Activated CD4-positive, alpha-beta memory T cell treated with anti-CD3 and anti-CD28 coated beads, Interleukin-2, amount 10 ng/mL, durations not matched to agents 7 days and 5 days (primary cell): ENCODE measurements at regions not wholly inside any gene's neighbourhood (a gene's known extent, or its start where the extent isn't known, plus 50 kb on each side); places are given as distances from the start of the nearest gene placed in this dataset.

ENCODE experiments used
- CTCF ChIA-PET: fragments of 350-600 bp; sonication (Branson Sonifier 250); formaldehyde crosslinking; loops from one replicate; lab custom pipeline; 2021; ENCODE audit warnings: antibody characterized with exemption, inconsistent platforms; lab: Charles Lee
- POLR2A ChIA-PET: fragments of 350-600 bp; sonication (Branson Sonifier 250); formaldehyde crosslinking; loops from one replicate; lab custom pipeline; 2021; ENCODE audit warnings: antibody characterized with exemption; lab: Charles Lee
- DNase-seq: peaks from one replicate; pipeline ENCODE4 v3.0.0-alpha.2; 2020
- H3K27ac Mint-ChIP-seq: one replicate; pipeline ENCODE4 v1.8.0; 2021; ENCODE audit warnings: mild to moderate bottlenecking, mixed read lengths
- H3K27me3 Mint-ChIP-seq: one replicate; pipeline ENCODE4 v1.8.0; 2021; ENCODE audit warnings: mixed read lengths
- H3K36me3 Mint-ChIP-seq: one replicate; pipeline ENCODE4 v1.8.0; 2021; ENCODE audit warnings: low read depth, mixed read lengths
- H3K4me1 Mint-ChIP-seq: one replicate; pipeline ENCODE4 v1.8.0; 2021; ENCODE audit warnings: mixed read lengths
- H3K4me3 Mint-ChIP-seq: one replicate; pipeline ENCODE4 v1.8.0; 2021; ENCODE audit warnings: mild to moderate bottlenecking, mixed read lengths
- H3K9me3 Mint-ChIP-seq: one replicate; pipeline ENCODE4 v1.8.0; 2021; ENCODE audit warnings: mixed read lengths

DNA sequence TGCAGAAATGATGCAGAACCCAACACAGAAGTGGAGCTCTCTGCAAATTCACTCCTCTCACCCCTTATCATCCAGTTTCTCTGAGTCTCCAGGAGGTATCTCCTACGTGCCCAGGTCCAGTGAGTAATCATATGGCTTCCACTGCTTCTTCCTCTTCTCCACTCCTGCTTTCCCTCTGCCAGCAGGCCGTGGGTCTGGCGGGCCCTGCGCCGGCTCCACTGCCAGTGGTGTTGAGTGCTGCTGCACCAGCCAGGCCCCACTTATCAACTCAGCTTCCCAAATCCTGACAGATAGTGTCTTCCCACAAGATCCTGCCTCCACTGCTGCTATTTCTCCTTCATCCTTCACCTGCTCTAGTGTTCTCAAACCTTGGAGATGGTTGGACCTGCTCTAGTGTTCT, 227.6 kb upstream of the PARD3B start:
- no peak for DNase-seq
- Mint-ChIP-seq H3K27ac (no peak overlapping the region), H3K4me3 (no peak overlapping the region), H3K27me3 (peaks cover 22% of the 10 kb centered on the region), H3K4me1 (peaks cover 13% of the 10 kb centered on the region), H3K36me3 (no peaks in the 10 kb centered on the region), H3K9me3 (no peaks in the 10 kb centered on the region)
- ChIA-PET CTCF (no interaction called here), POLR2A (no interaction called here)

DNA sequence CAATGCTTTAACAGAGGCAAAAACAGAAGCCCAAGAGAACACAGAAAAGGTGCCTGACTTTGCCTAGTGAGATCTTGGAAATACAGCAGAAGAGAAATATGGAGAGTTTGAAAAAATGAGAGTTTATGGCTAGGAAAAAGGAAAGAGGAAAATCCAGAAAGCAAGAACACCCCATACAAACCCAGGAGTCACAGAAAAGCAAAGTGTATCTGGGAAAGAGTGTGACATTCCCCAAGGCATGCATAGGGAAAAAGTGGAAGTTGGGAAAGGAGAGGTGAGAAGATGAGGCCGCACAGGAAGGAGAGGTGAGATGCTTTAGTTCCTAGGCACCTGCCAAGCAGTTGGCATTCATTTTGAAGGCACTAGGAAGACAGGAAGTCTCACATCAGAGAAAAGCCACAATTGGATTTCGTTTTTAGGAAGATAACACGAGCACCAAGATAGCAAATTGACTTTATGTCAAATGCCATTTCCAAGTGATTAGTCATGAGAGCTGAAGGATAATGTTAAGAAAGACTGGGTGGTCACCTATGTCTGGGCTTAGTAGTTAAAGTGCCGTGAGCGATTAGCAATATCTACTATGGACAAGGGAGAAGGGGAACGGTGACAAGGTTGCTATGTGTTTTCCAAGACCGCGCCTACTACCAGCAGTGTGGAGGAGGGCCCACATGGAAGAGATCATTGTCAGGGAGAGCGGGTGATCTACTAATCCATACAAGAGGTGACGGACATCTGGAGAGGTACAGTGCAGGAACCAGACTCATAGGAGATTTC, 224.1 kb upstream of the PARD3B start:
- peaks cover 24% of the 10 kb centered on the region for H3K27me3 Mint-ChIP-seq
- no peak overlapping the region for H3K27ac Mint-ChIP-seq
- no peak for DNase-seq
- H3K4me1 Mint-ChIP-seq: peaks cover 13% of the 10 kb centered on the region
- H3K9me3 Mint-ChIP-seq: no peaks in the 10 kb centered on the region
- ChIA-PET POLR2A (no interaction called here), CTCF (no interaction called here)
- no peak overlapping the region for H3K4me3 Mint-ChIP-seq
- no peaks in the 10 kb centered on the region for H3K36me3 Mint-ChIP-seq

DNA sequence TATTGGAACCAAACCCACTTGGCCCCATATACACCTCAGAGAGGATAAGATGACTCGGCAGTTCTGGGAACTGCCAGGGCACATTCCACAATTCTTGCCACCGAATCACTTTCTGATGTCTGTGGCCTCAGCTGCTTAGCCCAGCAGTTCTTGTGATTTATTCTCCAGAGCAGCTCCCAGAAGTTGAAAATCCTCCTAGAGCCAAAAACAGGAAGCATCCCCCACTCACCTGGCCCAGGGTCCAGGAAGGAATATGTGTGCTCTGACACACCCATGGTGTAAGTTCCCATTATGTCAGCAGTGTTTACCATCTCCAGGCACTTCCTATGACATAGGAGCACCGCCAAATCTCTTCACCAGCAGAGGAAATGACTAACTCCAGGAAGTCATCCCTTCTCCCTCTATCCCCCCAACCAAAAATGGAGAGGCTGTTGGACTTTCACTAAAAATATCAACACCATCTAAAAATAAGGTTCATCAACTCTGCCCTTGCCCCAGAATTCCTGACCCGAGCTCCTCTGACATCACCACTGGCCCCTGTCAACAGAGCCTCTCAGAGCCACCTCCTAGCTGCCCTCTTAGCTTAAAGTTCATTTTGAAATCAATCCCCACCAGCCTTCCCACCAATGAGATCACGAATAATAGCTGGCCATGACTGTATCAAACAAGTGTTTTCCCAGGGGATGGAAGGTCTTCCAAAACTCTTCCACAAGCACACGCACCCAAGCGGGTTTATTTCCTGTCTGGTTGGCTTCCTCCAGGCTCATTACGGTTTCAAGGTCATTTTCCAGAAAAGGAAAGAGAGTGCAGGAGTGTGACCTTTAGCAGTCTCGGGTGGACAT, 223.1 kb upstream of the PARD3B start:
- CTCF ChIA-PET: no interaction called here
- H3K9me3 Mint-ChIP-seq: no peaks in the 10 kb centered on the region
- H3K4me3 Mint-ChIP-seq: no peak overlapping the region

DNA sequence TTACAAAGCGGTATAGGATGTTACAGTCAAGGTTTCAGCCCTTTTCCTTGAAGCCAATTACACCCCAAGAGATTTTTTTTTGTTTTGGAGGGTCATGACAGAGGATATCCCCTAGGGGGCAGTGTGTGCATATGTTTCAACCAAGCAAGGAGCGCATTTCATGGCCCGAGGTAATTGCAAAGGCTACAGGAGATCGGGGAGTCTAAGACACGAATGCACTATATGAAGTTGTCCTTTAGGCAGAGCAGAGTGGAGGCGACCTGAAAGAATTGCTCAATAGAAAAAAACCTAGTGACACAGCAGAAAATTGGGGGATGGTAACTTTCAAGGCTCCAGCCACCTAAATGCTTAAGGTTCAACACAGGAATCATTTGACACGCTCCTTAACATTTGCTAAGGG, 219.8 kb upstream of the PARD3B start:
- Mint-ChIP-seq H3K36me3 (no peaks in the 10 kb centered on the region), H3K4me3 (no peak overlapping the region), H3K27me3 (peaks cover 13% of the 10 kb centered on the region), H3K9me3 (no peaks in the 10 kb centered on the region), H3K4me1 (peaks cover 13% of the 10 kb centered on the region), H3K27ac (no peak overlapping the region)
- ChIA-PET CTCF (no interaction called here), POLR2A (no interaction called here)
- DNase-seq: peak; percentile 53

More for the DNA sequence above, 223.1 kb upstream of the PARD3B start:
- Mint-ChIP-seq H3K36me3 (no peaks in the 10 kb centered on the region), H3K27ac (no peak overlapping the region), H3K27me3 (peaks cover 27% of the 10 kb centered on the region), H3K4me1 (peaks cover 13% of the 10 kb centered on the region)
- no peak for DNase-seq
- POLR2A ChIA-PET: no interaction called here

DNA sequence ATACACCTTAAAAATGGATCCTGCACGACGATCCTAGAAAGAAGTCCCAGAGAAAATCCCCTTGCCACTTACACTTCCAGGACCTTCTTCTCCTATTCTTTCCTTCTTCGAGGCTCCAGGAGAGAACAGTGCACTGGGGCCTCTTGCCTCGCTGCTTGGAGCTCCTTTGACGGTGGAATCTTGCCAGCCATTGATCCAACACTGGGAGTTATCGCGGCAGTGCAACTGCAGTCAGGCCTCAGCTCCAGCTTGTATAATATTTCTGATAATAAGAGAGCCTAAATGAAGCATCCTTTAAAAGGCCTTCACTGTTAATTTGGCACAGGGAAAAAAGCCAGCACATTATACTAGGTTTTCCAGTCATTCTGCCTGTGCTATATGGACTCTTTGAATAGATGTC, 216.9 kb upstream of the PARD3B start:
- H3K4me1 Mint-ChIP-seq: no peaks in the 10 kb centered on the region
- CTCF ChIA-PET: interaction anchor here (0.8 kb wide), 1 partner anchor 9 kb away, joined by 3 read pairs; no protein-coding TSS in a partner anchor
- no peak overlapping the region for H3K4me3 Mint-ChIP-seq
- POLR2A ChIA-PET: no interaction called here
- H3K27ac Mint-ChIP-seq: no peak overlapping the region
- H3K9me3 Mint-ChIP-seq: no peaks in the 10 kb centered on the region
- H3K27me3 Mint-ChIP-seq: peaks cover 13% of the 10 kb centered on the region
- H3K36me3 Mint-ChIP-seq: no peaks in the 10 kb centered on the region
- DNase-seq: no peak

DNA sequence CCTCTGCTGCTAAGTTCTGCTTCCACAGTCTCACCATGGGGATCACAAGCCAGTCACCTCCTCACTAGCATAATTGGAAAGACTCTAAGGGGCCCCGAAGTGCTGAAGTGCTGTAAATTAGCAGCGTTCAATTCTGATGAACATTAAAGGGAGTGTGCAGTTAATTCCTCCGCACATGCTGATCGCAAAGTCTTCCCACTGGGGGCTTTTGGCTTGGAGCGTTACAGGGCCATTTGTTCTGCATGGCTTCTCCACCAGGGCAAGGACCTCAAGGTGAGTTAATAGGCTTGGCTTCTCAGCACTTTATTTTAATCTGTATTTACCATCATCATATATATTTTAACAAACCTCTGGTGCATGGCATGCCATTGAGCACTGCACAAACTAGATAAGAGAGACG, 216.3 kb upstream of the PARD3B start:
- no peak overlapping the region for H3K4me3 Mint-ChIP-seq

DNA sequence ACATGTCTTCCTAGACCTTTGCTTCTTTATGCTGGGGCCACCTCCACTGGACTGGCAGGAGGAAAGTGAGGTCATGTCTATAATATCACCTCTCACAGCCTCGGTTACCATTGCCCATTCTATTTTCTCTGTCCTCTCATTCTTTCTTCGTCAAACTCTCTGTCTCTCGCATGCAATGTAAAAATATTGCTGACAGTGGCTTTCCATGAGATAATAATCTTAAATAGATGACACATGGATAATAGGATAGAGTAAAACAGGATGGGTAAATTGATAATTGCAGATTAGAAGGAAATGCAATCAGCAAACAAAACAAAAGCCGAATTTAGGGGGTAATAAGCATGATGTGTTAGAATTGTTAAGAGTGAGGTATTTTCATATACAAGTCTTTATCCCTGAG, 215.7 kb upstream of the PARD3B start:
- peaks cover 7% of the 10 kb centered on the region for H3K27me3 Mint-ChIP-seq
- no peaks in the 10 kb centered on the region for H3K9me3 Mint-ChIP-seq

More for the DNA sequence above, 216.3 kb upstream of the PARD3B start:
- ChIA-PET CTCF (no interaction called here), POLR2A (no interaction called here)
- DNase-seq: no peak
- H3K9me3 Mint-ChIP-seq: no peaks in the 10 kb centered on the region
- H3K27me3 Mint-ChIP-seq: peaks cover 10% of the 10 kb centered on the region
- no peaks in the 10 kb centered on the region for H3K36me3 Mint-ChIP-seq
- no peak overlapping the region for H3K27ac Mint-ChIP-seq
- H3K4me1 Mint-ChIP-seq: no peaks in the 10 kb centered on the region

DNA sequence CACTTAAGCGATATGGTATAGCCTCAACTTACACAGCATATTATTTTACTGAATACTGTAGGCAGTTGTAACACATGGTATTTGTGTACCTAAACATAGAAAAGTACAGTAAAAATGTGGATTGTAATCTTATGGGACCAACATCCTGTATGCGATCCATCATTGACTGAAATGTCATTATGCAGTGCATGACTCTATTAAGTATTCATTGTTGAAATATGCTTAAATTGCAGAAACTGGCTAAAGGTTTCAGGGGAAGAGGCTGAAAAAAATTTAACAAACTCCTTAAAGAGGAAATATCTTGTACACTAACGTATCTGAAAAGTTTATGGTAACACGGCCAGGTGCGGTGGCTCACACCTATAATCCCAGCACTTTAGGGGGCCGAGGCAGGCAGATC, 214.1 kb upstream of the PARD3B start:
- POLR2A ChIA-PET: no interaction called here
- H3K27me3 Mint-ChIP-seq: peaks cover 6% of the 10 kb centered on the region

More for the DNA sequence above, 215.7 kb upstream of the PARD3B start:
- POLR2A ChIA-PET: no interaction called here
- DNase-seq: no peak
- H3K27ac Mint-ChIP-seq: no peak overlapping the region
- no peak overlapping the region for H3K4me3 Mint-ChIP-seq
- no peaks in the 10 kb centered on the region for H3K4me1 Mint-ChIP-seq
- CTCF ChIA-PET: no interaction called here
- H3K36me3 Mint-ChIP-seq: no peaks in the 10 kb centered on the region

DNA sequence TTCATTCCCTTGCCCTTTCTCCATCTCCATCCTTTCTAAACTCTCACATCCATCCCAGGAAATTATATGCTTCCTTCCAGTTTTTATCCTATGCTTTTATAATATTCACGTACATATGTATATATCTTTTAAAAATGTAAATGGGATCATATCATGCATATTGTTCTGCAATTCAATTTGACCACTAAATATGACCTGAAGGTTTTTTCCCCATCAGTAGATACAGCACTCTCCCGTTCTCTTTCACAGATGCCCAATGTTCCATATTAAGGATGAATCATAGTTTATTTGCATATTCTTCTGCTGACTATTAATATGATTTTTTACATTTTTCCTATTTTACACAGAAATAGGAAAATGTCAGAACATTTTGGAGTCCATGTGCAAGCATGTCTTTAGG, 213.3 kb upstream of the PARD3B start:
- no peak for DNase-seq
- no peak overlapping the region for H3K27ac Mint-ChIP-seq
- CTCF ChIA-PET: no interaction called here
- no peak overlapping the region for H3K4me3 Mint-ChIP-seq
- H3K27me3 Mint-ChIP-seq: peaks cover 4% of the 10 kb centered on the region
- H3K9me3 Mint-ChIP-seq: no peaks in the 10 kb centered on the region
- no peaks in the 10 kb centered on the region for H3K36me3 Mint-ChIP-seq
- no peaks in the 10 kb centered on the region for H3K4me1 Mint-ChIP-seq
- POLR2A ChIA-PET: no interaction called here

More for the DNA sequence above, 214.1 kb upstream of the PARD3B start:
- H3K27ac Mint-ChIP-seq: no peak overlapping the region
- CTCF ChIA-PET: no interaction called here
- no peaks in the 10 kb centered on the region for H3K9me3 Mint-ChIP-seq
- no peak for DNase-seq
- no peaks in the 10 kb centered on the region for H3K36me3 Mint-ChIP-seq
- H3K4me1 Mint-ChIP-seq: no peaks in the 10 kb centered on the region
- H3K4me3 Mint-ChIP-seq: no peak overlapping the region

DNA sequence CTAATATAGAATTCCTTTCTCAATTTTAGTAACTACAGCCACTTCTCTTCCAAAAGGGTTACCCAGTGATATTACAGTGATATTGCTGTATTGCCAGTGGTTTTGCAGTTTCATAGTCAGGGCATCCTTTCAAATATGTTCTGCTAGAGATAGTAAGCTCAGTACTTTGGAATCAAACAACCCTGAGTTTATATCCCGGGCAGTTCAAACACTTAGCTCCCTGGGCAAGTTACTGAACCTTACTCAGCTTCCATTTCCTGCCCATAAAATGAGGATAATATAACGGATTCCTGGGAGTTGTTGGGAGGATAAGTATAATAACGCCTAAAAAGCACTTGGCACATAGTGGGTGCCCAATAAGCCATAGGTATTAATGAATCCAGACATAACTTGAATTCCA, 212.6 kb upstream of the PARD3B start:
- no peak overlapping the region for H3K4me3 Mint-ChIP-seq
- ChIA-PET CTCF (no interaction called here), POLR2A (no interaction called here)
- H3K9me3 Mint-ChIP-seq: no peaks in the 10 kb centered on the region
- H3K27me3 Mint-ChIP-seq: peaks cover 11% of the 10 kb centered on the region
- no peak for DNase-seq
- no peaks in the 10 kb centered on the region for H3K36me3 Mint-ChIP-seq
- H3K4me1 Mint-ChIP-seq: no peaks in the 10 kb centered on the region
- H3K27ac Mint-ChIP-seq: no peak overlapping the region

DNA sequence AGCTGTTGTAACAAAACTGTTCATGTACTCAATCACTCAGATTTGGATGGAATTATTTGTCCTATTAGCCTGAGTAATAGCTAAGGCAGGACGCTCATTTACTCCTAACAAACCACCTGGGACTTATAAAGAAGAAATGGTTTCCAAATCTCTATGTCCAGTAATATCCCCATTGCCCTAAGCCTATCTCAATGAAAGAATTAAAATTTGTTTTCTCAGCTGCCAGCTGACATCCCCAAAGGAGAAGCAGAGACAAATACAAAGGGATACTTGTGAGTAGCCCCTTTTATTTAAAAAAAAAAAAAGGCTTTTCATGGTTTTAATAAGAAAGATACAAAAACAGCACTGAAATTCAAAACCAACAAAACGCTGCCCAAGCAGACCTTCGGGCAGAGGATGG, 211.4 kb upstream of the PARD3B start:
- H3K27me3 Mint-ChIP-seq: peaks cover 23% of the 10 kb centered on the region
- DNase-seq: no peak
- CTCF ChIA-PET: no interaction called here

DNA sequence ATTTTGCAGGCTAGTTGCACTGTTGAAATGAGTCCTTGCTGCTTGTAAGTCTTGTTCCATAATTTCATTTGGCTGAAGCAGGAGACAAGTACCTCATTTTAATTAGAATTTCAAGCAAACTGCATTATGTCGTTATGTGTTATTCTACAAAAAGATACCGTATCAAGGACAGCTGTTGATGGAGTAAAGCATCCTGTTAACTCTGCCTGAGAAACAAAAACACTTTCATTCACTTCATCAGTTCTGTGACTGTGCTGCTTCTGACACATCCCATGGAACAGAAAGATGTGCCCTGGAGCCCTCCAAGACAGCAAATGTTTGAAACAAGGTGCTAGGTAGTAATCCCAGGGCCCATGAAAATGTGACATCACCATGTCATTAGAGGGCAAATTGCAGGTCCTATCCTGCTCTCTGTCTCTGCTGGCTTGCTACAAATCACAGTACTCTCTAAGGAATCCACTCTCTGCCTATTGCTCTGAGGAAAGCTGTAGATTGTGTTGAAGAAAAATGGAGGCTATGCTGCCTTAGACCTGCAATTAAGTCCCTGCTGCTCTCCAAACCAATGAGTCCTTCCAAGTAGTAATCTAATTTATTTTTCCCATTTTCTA, 209.7 kb upstream of the PARD3B start:
- no peak for DNase-seq
- ChIA-PET POLR2A (no interaction called here), CTCF (no interaction called here)
- Mint-ChIP-seq H3K4me1 (no peaks in the 10 kb centered on the region), H3K36me3 (no peaks in the 10 kb centered on the region), H3K9me3 (no peaks in the 10 kb centered on the region), H3K4me3 (no peak overlapping the region), H3K27ac (no peak overlapping the region), H3K27me3 (peaks cover 28% of the 10 kb centered on the region)

More for the DNA sequence above, 211.4 kb upstream of the PARD3B start:
- POLR2A ChIA-PET: no interaction called here
- Mint-ChIP-seq H3K27ac (no peak overlapping the region), H3K9me3 (no peaks in the 10 kb centered on the region), H3K4me3 (no peak overlapping the region), H3K36me3 (no peaks in the 10 kb centered on the region), H3K4me1 (no peaks in the 10 kb centered on the region)

DNA sequence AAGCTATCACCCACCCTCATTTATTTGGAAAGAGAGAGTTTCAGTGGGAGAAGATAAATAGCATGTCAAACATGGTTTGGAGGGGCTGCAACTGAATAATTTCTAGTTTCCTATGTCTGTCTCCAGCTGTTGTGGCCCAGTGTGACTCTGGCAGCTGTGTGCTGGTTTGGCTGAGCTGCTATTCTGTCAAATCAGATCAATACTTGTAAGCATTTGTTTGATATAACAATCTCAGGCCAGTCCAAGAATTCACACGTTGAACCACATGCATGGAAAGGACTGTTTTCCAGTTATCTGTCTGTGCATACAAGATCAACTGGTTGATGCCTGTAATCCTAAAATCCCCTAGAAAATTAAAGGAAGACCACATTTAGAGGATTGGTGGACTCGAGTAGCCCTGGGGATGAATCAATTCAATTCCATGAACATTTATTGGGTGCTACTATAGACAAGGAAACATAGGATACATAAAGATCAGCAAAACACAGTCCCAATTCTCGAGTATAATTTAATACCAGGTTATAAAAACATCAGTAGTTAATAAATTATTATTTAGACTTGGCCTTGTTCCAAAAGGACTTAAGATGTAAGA, 209.0 kb upstream of the PARD3B start:
- no peak for DNase-seq
- H3K27ac Mint-ChIP-seq: no peak overlapping the region
- no peak overlapping the region for H3K4me3 Mint-ChIP-seq
- no peaks in the 10 kb centered on the region for H3K4me1 Mint-ChIP-seq
- no peaks in the 10 kb centered on the region for H3K36me3 Mint-ChIP-seq
- POLR2A ChIA-PET: no interaction called here
- H3K27me3 Mint-ChIP-seq: peaks cover 28% of the 10 kb centered on the region
- no peaks in the 10 kb centered on the region for H3K9me3 Mint-ChIP-seq
- CTCF ChIA-PET: no interaction called here
